Tibial nerve (tissue), 4 donors: ENCODE measurements at regions not wholly inside any gene's neighbourhood (a gene's known extent, or its start where the extent isn't known, plus 50 kb on each side); places are given as distances from the start of the nearest gene placed in this dataset.

Experiments
- DNase-seq, 2 donors: peaks; one replicate each; pipeline ENCODE4 v3.0.0-alpha.2; 2019; ENCODE audit warnings: low spot score in 2 of 2
- H3K27ac ChIP-seq, 4 donors: fragments of 200-600 bp; sonication (generic) in 3 of 4; one replicate each; pipeline ENCODE4 v1.5.1; 2017 to 2019; ENCODE audit warnings: mild to moderate bottlenecking in 1 of 4
- H3K27me3 ChIP-seq, 2 donors: fragments of 200-600 bp; sonication (generic) in 1 of 2; one replicate each; pipeline versions ENCODE4 v1.5.1 to v1.6.0; 2017 to 2019
- H3K36me3 ChIP-seq, 3 donors: fragments of 200-600 bp; sonication (generic); one replicate each; pipeline ENCODE4 v1.5.1; 2018 to 2019
- H3K4me1 ChIP-seq, 4 donors: fragments of 200-600 bp; sonication (generic) in 3 of 4; one replicate each; pipeline ENCODE4 v1.5.1; 2017 to 2019
- H3K4me3 ChIP-seq, 4 donors: fragments of 200-600 bp; sonication (generic) in 3 of 4; one replicate each; pipeline ENCODE4 v1.5.1; 2017 to 2019; ENCODE audit warnings: mild to moderate bottlenecking in 1 of 4, moderate library complexity in 1 of 4
- H3K9me3 ChIP-seq, 4 donors: fragments of 200-600 bp; sonication (generic) in 3 of 4; one replicate each; pipeline ENCODE4 v1.5.1; 2017 to 2019
- EP300 ChIP-seq, 2 donors: sonication (generic); formaldehyde crosslinking; IDR thresholded peaks; one replicate each; pipeline ENCODE4 v1.6.1; 2017; ENCODE audit warnings: antibody characterized with exemption in 2 of 2, mild to moderate bottlenecking in 1 of 2
- POLR2A ChIP-seq, 2 donors: fragments of 450-650 bp; IDR thresholded peaks; one replicate each; pipeline ENCODE4 v1.6.1; 2017; ENCODE audit warnings: antibody characterized with exemption in 2 of 2, mild to moderate bottlenecking in 2 of 2, moderate library complexity in 2 of 2
- WGBS, 2 donors: methylation state at CpG; one replicate each; pipeline ENCODE4 v1.1.5; 2018; 5-methylcytosine and 5-hydroxymethylcytosine counted together
- TF ChIP-seq, protein P1 (sequence below), 5 experiments: fragments of 200-600 bp in 3 of 5; fragments of 450-650 bp in 2 of 5; sonication (generic) in 3 of 5; IDR thresholded peaks; one replicate each; pipeline ENCODE4 v1.5.1; 2016 to 2019; ENCODE audit warnings: antibody characterized with exemption in 5 of 5, mild to moderate bottlenecking in 3 of 5, moderate library complexity in 2 of 5

DNA sequence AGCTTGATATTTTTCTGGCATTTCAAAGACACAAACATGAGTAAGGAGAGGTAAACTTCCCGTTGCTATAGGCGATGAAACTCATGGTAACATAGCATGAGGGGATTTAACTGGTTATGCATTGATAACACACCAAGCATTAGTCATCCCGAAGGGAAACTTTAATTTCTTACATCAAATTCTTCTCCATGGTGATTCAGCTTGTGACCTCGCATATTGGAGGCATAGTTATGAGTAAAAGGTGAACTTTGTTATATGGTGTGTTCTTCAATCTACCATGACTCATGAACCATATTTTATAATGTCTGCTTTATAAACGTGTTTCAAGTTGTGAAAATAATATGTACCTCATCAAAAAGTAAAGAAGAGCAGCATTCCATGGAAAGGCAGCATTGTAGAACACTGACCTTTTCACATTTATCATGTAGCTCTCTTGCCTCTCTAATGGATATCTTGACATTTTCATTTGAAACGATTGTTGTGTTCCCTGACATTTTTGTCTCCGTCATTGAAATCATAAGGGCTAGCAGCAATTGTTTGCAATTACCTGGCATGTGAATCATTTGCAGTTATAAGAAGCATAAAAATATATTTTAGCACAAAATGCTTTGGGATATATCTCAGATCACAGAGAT is 491.8 kb downstream of the ANXA1 start:
- Histone ChIP-seq H3K4me1 (no peaks in the 10 kb centered on the region), H3K27ac (no peak overlapping the region), H3K4me3 (no peak overlapping the region), H3K36me3 (no peaks in the 10 kb centered on the region), H3K9me3 (no peaks in the 10 kb centered on the region), H3K27me3 (no peaks in the 10 kb centered on the region)
- DNase-seq: no peak
- 62 to 63% methylated on average over 7 of the region's 7 CpGs for whole genome bisulfite sequencing, 2 donors
- TF ChIP-seq EP300 (IDR thresholded peaks at IDR 0.05) (no peak), POLR2A (IDR thresholded peaks at IDR 0.05) (no peak)
- TF ChIP-seq, protein P1, sequence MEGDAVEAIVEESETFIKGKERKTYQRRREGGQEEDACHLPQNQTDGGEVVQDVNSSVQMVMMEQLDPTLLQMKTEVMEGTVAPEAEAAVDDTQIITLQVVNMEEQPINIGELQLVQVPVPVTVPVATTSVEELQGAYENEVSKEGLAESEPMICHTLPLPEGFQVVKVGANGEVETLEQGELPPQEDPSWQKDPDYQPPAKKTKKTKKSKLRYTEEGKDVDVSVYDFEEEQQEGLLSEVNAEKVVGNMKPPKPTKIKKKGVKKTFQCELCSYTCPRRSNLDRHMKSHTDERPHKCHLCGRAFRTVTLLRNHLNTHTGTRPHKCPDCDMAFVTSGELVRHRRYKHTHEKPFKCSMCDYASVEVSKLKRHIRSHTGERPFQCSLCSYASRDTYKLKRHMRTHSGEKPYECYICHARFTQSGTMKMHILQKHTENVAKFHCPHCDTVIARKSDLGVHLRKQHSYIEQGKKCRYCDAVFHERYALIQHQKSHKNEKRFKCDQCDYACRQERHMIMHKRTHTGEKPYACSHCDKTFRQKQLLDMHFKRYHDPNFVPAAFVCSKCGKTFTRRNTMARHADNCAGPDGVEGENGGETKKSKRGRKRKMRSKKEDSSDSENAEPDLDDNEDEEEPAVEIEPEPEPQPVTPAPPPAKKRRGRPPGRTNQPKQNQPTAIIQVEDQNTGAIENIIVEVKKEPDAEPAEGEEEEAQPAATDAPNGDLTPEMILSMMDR (IDR thresholded peaks at IDR 0.05): no peak

DNA sequence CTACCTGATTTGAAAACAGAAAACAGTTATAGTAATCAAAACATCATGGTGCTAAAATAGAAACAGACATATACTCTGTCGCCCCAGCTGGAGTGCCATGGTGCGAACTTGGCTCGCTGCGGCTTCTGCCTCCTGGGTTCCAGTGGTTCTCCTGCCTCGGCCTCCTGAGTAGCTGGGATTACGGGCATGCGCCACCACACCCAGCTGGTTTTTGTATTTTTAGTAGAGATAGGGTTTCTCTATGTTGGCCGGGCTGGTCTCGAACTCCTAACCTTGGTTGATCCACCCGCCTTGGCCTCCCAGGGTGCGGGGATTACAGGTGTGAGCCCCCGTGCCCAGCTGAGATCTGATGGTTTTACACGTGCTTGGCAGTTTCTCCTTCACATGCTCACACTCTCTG is 495.9 kb downstream of the ANXA1 start:
- Histone ChIP-seq H3K4me1 (no peaks in the 10 kb centered on the region), H3K27ac (no peak overlapping the region), H3K4me3 (no peak overlapping the region), H3K27me3 (no peaks in the 10 kb centered on the region), H3K9me3 (no peaks in the 10 kb centered on the region), H3K36me3 (no peaks in the 10 kb centered on the region)
- 95 to 96% methylated on average over 13 of the region's 13 CpGs for WGBS, 2 donors
- DNase-seq: no peak
- no peak for TF ChIP-seq POLR2A (IDR thresholded peaks at IDR 0.05)
- TF ChIP-seq EP300 (IDR thresholded peaks at IDR 0.05): no peak
- TF ChIP-seq, protein P1 (IDR thresholded peaks at IDR 0.05): no peak

DNA sequence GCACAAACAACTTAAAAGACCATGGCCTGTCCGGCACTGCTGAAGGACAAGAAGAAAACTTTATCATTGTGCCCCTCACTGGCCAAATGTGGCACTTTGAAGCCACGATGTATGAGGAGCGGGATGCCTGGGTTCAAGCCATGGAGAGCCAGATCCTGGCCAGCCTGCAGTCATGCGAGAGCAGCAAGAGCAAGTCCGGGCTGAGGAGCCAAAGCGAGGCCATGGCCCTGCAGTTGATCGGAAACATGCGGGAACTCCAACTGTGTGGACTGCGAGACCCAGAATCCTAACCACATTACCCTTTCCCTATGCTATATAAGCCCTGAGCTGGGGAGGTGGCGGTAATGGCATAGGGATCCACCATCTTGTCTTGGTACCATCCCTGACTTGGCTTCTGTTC is 497.9 kb downstream of the ANXA1 start:
- Histone ChIP-seq H3K27me3 (no peaks in the 10 kb centered on the region), H3K36me3 (no peaks in the 10 kb centered on the region), H3K9me3 (no peaks in the 10 kb centered on the region), H3K27ac (no peak overlapping the region), H3K4me3 (no peak overlapping the region), H3K4me1 (no peaks in the 10 kb centered on the region)
- no peak for DNase-seq
- WGBS, 2 donors: 93 to 97% methylated on average over 10 of the region's 10 CpGs
- TF ChIP-seq EP300 (IDR thresholded peaks at IDR 0.05) (no peak), POLR2A (IDR thresholded peaks at IDR 0.05) (no peak)
- TF ChIP-seq, protein P1 (IDR thresholded peaks at IDR 0.05): no peak

DNA sequence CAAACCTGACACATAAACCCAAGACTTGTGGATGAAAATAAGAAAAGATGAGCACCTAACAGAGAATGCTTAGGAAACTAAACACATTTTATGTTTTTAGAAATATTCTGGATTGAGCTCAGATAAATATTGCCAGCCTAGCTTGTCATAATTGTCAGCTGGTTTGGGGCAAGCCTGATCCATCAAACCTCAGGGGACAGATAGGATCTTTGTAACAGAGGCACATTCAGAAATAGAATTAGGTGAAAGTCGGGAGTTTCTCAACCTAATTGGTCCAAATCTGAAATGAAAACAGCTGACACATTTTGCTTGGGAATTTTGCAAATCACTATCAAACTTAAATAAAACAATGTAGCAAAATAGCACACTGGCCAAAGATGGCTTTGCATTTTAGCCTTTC is 503.7 kb downstream of the ANXA1 start:
- WGBS, 2 donors: 63 to 66% methylated on average over 1 of the region's 1 CpG
- no peak for TF ChIP-seq POLR2A (IDR thresholded peaks at IDR 0.05)
- TF ChIP-seq, protein P1 (IDR thresholded peaks at IDR 0.05): no peak
- TF ChIP-seq EP300 (IDR thresholded peaks at IDR 0.05): no peak
- Histone ChIP-seq H3K27ac (no peak overlapping the region), H3K27me3 (no peaks in the 10 kb centered on the region), H3K36me3 (no peaks in the 10 kb centered on the region), H3K9me3 (no peaks in the 10 kb centered on the region), H3K4me3 (no peak overlapping the region), H3K4me1 (peaks cover 0 to 21% (median 0%) of the 10 kb centered on the region in 4 donors)
- no peak for DNase-seq

DNA sequence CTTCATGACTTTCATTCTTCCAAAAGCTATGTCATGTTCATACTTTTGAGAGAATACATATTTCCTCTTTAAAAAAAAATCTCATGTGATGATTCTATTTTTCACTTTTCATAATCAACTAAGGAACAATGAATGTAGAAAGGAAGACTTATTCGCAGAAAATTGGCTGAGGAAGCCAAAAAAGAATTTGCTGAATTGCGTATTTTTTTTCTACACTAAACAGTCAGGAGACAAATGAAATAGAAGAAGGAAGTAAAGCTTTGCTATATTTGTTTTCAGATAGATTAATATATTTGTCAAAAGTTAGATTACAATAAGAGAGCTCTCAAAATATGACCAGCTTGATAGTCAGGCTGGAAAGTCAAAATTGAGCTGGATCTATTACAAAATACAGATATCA is 504.2 kb downstream of the ANXA1 start:
- no peak overlapping the region for H3K27ac ChIP-seq
- 53 to 55% methylated on average over 2 of the region's 2 CpGs for WGBS, 2 donors
- no peaks in the 10 kb centered on the region for H3K27me3 ChIP-seq
- TF ChIP-seq POLR2A (IDR thresholded peaks at IDR 0.05) (no peak), EP300 (IDR thresholded peaks at IDR 0.05) (no peak)
- TF ChIP-seq, protein P1 (IDR thresholded peaks at IDR 0.05): no peak
- no peaks in the 10 kb centered on the region for H3K36me3 ChIP-seq
- H3K9me3 ChIP-seq: no peaks in the 10 kb centered on the region
- H3K4me3 ChIP-seq: no peak overlapping the region
- peaks cover 0 to 21% (median 0%) of the 10 kb centered on the region in 4 donors for H3K4me1 ChIP-seq
- DNase-seq: no peak
